GM23338 (cell line): ENCODE measurements at regions not wholly inside any gene's neighbourhood (a gene's known extent, or its start where the extent isn't known, plus 50 kb on each side); places are given as distances from the start of the nearest gene placed in this dataset.
A peak's percentile ranks its signal among the peaks of the same experiment; 100 is the strongest.

Experiments used
- CTCF ChIP-seq, 2 experiments: fragments of 200-600 bp in 1 of 2; sonication (generic) in 1 of 2; conservative IDR thresholded peaks; 2 replicates each; pipeline versions ENCODE4 v1.5.1 to v1.6.1; 2016 to 2017; ENCODE audit warnings: antibody characterized with exemption in 2 of 2, low read depth in 2 of 2, mild to moderate bottlenecking in 2 of 2, moderate library complexity in 1 of 2
- ETS1 ChIP-seq: IDR thresholded peaks from 2 replicates; pipeline ENCODE4 v1.6.1; 2016; ENCODE audit warnings: antibody characterized with exemption
- JUNB ChIP-seq: IDR thresholded peaks from one replicate; pipeline ENCODE4 v1.6.1; 2016; ENCODE audit warnings: antibody characterized with exemption; ENCODE audit not compliant: unreplicated experiment
- STAT1 ChIP-seq: IDR thresholded peaks from one replicate; pipeline ENCODE4 v1.6.1; 2016; ENCODE audit warnings: antibody characterized with exemption; ENCODE audit not compliant: unreplicated experiment

DNA sequence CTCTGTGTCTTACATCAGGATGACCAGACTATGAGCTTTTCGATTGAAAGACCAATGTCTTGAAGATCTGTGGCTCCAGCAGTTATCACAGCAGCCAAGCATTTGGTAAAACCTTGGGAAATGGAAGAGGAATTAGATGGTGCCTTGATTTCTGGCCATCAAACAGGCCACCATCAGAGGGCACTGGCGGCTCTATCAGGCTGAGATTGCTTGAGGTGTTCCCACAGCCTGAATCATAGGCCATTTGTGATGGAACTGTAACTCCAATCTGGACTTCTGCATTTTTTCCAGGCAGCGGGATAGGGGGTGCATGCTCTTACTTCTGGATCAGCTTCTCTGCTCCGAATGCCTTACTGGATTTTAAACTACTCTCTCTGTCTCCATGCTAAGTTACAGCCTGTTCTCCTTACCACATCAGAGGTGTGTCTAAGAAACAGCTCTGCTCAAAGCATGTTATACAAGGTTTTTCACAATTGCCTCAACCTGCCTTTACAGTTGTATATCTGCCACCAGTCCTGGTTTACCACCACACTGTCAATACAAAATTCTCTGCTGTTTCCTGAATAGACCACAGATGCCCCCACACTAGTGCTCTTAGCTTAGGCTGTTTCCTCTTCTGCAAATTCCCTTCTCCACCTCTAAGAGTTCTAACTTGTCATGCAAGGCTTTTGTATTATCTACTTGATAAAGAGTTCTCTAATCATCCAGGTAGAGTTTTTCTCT lies 180.9 kb downstream of the PTGER3 start:
- TF ChIP-seq CTCF (conservative IDR thresholded peaks at IDR 0.05; ENCODE audit: low read depth in 2 of 2) (peak; percentile 17 to 50), ETS1 (no peak), STAT1 (no peak), JUNB (no peak)
